ENCODE measurements at regions not wholly inside any gene's neighbourhood (a gene's known extent, or its start where the extent isn't known, plus 50 kb on each side); places are given as distances from the start of the nearest gene placed in this dataset.
"Not testable (repeated sequence)": the region's sequence is repeated elsewhere in the genome, so short reads cannot be mapped to it uniquely, and the experiment has no call there.

DNA sequence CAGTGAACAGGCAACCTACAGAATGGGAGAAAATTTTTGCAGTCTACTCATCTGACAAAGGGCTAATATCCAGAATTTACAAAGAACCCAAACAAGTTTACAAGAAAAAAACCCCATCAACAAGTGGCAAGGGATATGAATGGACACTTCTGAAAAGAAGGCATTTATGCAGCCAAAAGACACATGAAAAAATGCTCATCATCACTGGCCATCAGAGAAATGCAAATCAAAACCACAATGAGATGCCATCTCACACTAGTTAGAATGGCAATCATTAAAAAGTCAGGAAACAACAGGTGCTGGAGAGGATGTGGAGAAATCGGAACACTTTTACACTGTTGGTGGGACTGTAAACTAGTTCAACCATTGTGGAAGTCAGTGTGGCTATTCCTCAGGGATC, 80.3 kb downstream of the ZNF474 start:
- H3K27ac ChIP-seq; CTCF ChIA-PET; POLR2A ChIA-PET (ENCODE audit: low non-redundant PET); DNase-seq (ENCODE audit: low spot score): not testable (repeated sequence)

DNA sequence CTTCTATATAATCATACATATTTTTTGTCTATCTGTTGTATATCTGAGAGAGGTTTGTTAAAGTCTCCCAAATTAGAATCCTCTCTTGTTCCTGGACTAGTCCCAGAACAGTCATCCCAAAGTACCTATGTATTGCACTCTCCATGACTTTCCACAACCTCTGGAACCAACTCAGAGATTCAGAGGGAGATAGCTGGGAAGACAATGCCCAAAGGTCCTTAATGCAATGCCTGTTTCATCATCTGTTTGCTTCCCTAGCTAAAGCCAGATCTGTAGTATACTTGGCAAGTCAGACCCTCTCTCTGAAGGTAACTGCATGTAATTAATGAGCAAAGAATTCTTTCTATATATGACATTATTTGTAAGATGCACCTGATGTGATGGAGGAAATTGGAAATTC, 89.4 kb downstream of the ZNF474 start:
- DNase-seq (ENCODE audit: low spot score), result no peak
- ChIA-PET CTCF (interaction anchor here (1.0 kb wide), 1 partner anchor 197 kb away, joined by 3 read pairs; no protein-coding TSS in a partner anchor), POLR2A (ENCODE audit: low non-redundant PET) (no interaction called here)
- H3K27ac ChIP-seq, result no peak overlapping the region
- TF ChIP-seq, protein P1, sequence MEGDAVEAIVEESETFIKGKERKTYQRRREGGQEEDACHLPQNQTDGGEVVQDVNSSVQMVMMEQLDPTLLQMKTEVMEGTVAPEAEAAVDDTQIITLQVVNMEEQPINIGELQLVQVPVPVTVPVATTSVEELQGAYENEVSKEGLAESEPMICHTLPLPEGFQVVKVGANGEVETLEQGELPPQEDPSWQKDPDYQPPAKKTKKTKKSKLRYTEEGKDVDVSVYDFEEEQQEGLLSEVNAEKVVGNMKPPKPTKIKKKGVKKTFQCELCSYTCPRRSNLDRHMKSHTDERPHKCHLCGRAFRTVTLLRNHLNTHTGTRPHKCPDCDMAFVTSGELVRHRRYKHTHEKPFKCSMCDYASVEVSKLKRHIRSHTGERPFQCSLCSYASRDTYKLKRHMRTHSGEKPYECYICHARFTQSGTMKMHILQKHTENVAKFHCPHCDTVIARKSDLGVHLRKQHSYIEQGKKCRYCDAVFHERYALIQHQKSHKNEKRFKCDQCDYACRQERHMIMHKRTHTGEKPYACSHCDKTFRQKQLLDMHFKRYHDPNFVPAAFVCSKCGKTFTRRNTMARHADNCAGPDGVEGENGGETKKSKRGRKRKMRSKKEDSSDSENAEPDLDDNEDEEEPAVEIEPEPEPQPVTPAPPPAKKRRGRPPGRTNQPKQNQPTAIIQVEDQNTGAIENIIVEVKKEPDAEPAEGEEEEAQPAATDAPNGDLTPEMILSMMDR (conservative IDR thresholded peaks at IDR 0.05; ENCODE audit: low read depth), result no peak

DNA sequence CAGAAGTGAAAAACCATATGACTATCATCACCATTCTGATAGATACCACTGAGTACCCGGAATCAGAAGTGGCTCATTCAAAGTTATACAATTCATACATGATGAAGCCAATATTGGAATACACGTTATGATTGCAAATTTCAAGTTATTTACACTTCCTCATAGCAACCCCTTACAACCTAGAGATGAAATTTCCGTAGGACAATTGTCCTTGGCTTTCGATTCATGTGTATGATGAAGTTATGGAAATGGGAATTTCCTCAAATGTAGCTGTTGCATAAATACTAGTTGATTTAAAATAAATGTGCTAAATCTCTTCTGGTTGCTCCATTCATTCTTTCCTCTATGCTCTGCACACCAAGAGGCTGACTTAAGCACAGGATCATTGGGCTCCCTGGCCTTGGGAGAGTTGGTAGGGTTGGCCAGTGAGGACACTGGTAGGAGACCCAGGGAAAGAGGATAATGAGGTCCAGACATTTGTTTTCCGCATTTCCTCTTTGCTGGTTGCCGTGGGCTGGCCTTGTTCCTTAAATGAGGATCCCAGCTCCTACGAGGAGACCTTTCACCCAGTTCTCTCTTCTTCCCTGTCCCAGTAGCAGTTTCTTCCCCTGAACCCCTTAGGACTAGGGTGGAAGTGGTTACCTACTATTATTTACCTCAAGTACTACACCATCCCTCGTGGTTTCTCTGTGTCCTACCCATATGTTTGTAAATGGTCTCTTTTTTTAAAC, 90.3 kb downstream of the ZNF474 start:
- DNase-seq (ENCODE audit: low spot score), result no peak
- H3K27ac ChIP-seq, result no peak overlapping the region
- POLR2A ChIA-PET (ENCODE audit: low non-redundant PET), result no interaction called here
- CTCF ChIA-PET, result interaction anchor here (1.0 kb wide), 1 partner anchor 196 kb away, joined by 3 read pairs; no protein-coding TSS in a partner anchor
- TF ChIP-seq, protein P1 (conservative IDR thresholded peaks at IDR 0.05; ENCODE audit: low read depth), result no peak

GRCh38 chr5:122220511-122220910, 91.2 kb downstream of the ZNF474 start:
- no peak overlapping the region for H3K27ac ChIP-seq
- TF ChIP-seq, protein P1 (conservative IDR thresholded peaks at IDR 0.05; ENCODE audit: low read depth), result no peak
- ChIA-PET CTCF (no interaction called here), POLR2A (ENCODE audit: low non-redundant PET) (no interaction called here)
- no peak for DNase-seq (ENCODE audit: low spot score)

GRCh38 chr5:122221857-122222256, 90.2 kb upstream of the SNCAIP start:
- DNase-seq (ENCODE audit: low spot score), result no peak
- TF ChIP-seq, protein P1 (conservative IDR thresholded peaks at IDR 0.05; ENCODE audit: low read depth), result no peak
- CTCF ChIA-PET, result interaction anchor here (0.6 kb wide), 1 partner anchor 25 kb away, joined by 3 read pairs; no protein-coding TSS in a partner anchor
- no peak overlapping the region for H3K27ac ChIP-seq
- POLR2A ChIA-PET (ENCODE audit: low non-redundant PET), result interaction anchor here (1.0 kb wide), 1 partner anchor 21 kb away, joined by 3 read pairs; no protein-coding TSS in a partner anchor

- POLR2A ChIA-PET (ENCODE audit: low non-redundant PET), result interaction anchor here (1.0 kb wide), 1 partner anchor 21 kb away, joined by 3 read pairs; no protein-coding TSS in a partner anchor
- DNase-seq (ENCODE audit: low spot score), result no peak
Measured at GRCh38 chr5:122222580-122222979, 89.5 kb upstream of the SNCAIP start.

More at GRCh38 chr5:122222580-122222979, 89.5 kb upstream of the SNCAIP start:
- CTCF ChIA-PET, result interaction anchor here (0.7 kb wide), 1 partner anchor 165 kb away, joined by 3 read pairs; no protein-coding TSS in a partner anchor
- TF ChIP-seq, protein P1 (conservative IDR thresholded peaks at IDR 0.05; ENCODE audit: low read depth), result no peak
- H3K27ac ChIP-seq, result no peak overlapping the region

Measured in RWPE1 (cell line).